Endothelial cell of umbilical vein (primary cell): ENCODE measurements at regions not wholly inside any gene's neighbourhood (a gene's known extent, or its start where the extent isn't known, plus 50 kb on each side); places are given as distances from the start of the nearest gene placed in this dataset.

Source experiments
- EZH2 ChIP-seq: IDR thresholded peaks from 2 replicates; pipeline ENCODE4 v1.6.1; 2012; ENCODE audit warnings: borderline replicate concordance, low read depth, mild to moderate bottlenecking, moderate library complexity, low read length, inconsistent platforms; ENCODE audit not compliant: severe bottlenecking
- FOS ChIP-seq: IDR thresholded peaks from 2 replicates; pipeline ENCODE4 v1.6.1; 2011; ENCODE audit warnings: mild to moderate bottlenecking, low read length, moderate library complexity, borderline replicate concordance; ENCODE audit not compliant: insufficient read depth
- MYC ChIP-seq: IDR thresholded peaks from one replicate; pipeline ENCODE4 v1.6.1; 2011; ENCODE audit warnings: mild to moderate bottlenecking, low read depth, low read length
- POLR2A ChIP-seq: IDR thresholded peaks from 2 replicates; pipeline ENCODE4 v1.6.1; 2012; ENCODE audit warnings: low read depth, mild to moderate bottlenecking, control low read depth, low read length
- POLR2AphosphoS5 ChIP-seq: IDR thresholded peaks from 2 replicates; pipeline ENCODE4 v1.6.1; 2012; ENCODE audit warnings: low read depth, mild to moderate bottlenecking, control low read depth, low read length, moderate library complexity; ENCODE audit not compliant: insufficient read depth
- TF ChIP-seq, protein P1 (sequence below), 2 donors: IDR thresholded peaks; 1 replicate in 1 of 2; 2 replicates in 1 of 2; pipeline ENCODE4 v1.5.1; 2011; ENCODE audit warnings: low read length in 2 of 2, mild to moderate bottlenecking in 2 of 2, moderate library complexity in 2 of 2, control low read depth in 1 of 2, inconsistent platforms in 1 of 2, low read depth in 1 of 2; ENCODE audit not compliant: insufficient read depth in 1 of 2; ENCODE audit errors: extremely low read depth in 1 of 2

DNA sequence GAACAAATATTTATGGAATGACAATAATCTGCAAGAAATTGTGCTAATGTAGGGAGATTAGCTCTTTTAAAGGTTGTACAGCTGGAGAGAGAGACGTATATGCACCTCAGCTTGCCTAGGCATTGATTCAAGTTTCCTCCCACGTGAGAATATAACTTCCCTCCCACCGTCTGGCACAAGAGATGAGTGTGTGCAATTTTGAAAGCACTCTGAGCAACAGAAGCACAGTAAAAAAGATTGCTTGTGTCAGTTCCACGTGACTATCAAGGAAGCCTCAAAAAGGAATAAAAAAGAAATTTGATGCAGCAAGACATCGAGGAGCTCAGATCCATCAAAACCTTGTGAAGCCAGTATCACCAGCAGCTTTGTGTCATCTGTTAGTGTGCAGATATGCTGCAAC lies 435.3 kb downstream of the TUSC7 start:
- TF ChIP-seq POLR2A (no peak), FOS (no peak), POLR2AphosphoS5 (no peak), MYC (no peak), EZH2 (no peak)
- TF ChIP-seq, protein P1, sequence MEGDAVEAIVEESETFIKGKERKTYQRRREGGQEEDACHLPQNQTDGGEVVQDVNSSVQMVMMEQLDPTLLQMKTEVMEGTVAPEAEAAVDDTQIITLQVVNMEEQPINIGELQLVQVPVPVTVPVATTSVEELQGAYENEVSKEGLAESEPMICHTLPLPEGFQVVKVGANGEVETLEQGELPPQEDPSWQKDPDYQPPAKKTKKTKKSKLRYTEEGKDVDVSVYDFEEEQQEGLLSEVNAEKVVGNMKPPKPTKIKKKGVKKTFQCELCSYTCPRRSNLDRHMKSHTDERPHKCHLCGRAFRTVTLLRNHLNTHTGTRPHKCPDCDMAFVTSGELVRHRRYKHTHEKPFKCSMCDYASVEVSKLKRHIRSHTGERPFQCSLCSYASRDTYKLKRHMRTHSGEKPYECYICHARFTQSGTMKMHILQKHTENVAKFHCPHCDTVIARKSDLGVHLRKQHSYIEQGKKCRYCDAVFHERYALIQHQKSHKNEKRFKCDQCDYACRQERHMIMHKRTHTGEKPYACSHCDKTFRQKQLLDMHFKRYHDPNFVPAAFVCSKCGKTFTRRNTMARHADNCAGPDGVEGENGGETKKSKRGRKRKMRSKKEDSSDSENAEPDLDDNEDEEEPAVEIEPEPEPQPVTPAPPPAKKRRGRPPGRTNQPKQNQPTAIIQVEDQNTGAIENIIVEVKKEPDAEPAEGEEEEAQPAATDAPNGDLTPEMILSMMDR (IDR thresholded peaks at IDR 0.05; ENCODE audit: extremely low read depth in 1 of 2, insufficient read depth in 1 of 2, low read depth in 1 of 2, low read length in 2 of 2): no peak
